GM13977 (cell line): ENCODE measurements at regions not wholly inside any gene's neighbourhood (a gene's known extent, or its start where the extent isn't known, plus 50 kb on each side); places are given as distances from the start of the nearest gene placed in this dataset.

ENCODE experiments used
- DNase-seq: peaks from one replicate; pipeline ENCODE4 v3.0.0; 2012; ENCODE audit warnings: low spot score
- in situ Hi-C: fragments of 300-500 bp; cut with MboI; formaldehyde crosslinking; loops from one replicate; pipeline ENCODE4 v1.12.0; 2022; ENCODE audit warnings: low sequenced_read_pairs, low pct_unique_long_range_greater_than_20kb, mixed read lengths, inconsistent platforms; ENCODE audit not compliant: unreplicated experiment
- TF ChIP-seq, protein P1 (sequence below): IDR thresholded peaks from 2 replicates; pipeline ENCODE4 v1.5.1; 2012; ENCODE audit warnings: mild to moderate bottlenecking, control low read depth; ENCODE audit not compliant: insufficient read depth; ENCODE audit errors: extremely low read depth, missing control alignments

DNA sequence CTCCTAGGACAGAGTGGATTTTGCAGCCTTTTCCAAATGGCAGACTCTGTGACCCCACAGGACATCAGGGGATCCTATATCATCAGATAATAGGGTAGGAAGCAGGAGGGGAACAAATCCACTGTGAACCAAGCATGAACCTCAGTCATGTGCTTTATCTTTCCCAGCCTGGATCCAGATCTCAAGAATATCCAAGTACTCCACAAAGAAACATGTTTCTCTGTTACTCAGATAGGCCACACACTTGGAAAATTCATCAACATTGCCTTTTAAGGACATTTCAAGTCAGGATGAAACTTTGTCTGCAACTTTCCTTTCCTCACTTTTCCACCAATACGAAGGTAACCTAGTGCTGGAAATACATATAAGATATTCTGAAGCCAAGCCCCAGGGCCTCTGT lies 85.8 kb downstream of the RDH14 start:
- DNase-seq = no peak
- TF ChIP-seq, protein P1, sequence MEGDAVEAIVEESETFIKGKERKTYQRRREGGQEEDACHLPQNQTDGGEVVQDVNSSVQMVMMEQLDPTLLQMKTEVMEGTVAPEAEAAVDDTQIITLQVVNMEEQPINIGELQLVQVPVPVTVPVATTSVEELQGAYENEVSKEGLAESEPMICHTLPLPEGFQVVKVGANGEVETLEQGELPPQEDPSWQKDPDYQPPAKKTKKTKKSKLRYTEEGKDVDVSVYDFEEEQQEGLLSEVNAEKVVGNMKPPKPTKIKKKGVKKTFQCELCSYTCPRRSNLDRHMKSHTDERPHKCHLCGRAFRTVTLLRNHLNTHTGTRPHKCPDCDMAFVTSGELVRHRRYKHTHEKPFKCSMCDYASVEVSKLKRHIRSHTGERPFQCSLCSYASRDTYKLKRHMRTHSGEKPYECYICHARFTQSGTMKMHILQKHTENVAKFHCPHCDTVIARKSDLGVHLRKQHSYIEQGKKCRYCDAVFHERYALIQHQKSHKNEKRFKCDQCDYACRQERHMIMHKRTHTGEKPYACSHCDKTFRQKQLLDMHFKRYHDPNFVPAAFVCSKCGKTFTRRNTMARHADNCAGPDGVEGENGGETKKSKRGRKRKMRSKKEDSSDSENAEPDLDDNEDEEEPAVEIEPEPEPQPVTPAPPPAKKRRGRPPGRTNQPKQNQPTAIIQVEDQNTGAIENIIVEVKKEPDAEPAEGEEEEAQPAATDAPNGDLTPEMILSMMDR = no peak
- in situ Hi-C loops = no loop called here

DNA sequence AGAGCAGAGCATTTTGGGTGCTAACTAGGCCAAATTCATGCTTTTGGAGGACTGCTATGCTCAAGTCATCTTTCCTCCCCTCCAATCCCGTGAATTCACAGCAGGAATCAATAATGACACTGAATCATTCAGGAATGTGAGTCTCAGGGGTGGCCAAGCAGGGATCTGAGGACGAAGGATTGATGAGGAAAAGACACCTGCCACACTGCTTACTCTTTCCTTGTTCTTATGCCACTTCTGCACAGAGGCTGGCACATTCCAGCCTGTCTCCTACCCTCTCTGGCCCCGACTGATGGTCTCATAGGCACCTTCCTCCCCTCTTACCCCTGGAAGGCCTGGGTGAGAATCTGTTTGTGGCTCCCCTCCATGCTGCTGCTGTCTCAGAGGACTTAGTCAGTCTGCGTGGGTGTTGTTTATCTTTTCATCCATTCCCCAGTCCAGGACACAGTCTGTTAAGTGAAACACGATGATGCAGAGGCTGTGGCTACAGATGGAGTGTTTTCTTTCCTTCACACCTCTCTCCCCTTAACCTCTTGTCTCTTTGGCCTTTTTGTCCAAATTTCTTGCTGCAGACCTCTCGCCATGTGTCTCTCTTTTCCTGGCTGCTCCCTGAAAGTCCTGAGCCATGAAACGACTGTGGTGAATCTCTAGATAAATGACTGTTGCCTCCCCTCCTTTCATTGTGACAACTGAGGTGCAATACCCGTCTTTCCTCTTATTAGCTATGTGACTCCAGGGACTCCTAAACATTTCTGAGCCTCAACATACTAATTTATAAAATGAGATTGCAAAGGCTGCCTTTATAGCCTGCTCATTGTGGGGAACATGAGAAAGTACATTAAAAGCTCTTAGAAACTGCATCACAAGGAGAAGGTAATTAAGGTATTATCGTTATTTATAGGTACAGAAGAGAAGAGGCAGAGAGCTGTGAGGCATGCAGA lies 86.9 kb downstream of the RDH14 start:
- in situ Hi-C loops = no loop called here
- no peak for DNase-seq
- TF ChIP-seq, protein P1 = no peak

DNA sequence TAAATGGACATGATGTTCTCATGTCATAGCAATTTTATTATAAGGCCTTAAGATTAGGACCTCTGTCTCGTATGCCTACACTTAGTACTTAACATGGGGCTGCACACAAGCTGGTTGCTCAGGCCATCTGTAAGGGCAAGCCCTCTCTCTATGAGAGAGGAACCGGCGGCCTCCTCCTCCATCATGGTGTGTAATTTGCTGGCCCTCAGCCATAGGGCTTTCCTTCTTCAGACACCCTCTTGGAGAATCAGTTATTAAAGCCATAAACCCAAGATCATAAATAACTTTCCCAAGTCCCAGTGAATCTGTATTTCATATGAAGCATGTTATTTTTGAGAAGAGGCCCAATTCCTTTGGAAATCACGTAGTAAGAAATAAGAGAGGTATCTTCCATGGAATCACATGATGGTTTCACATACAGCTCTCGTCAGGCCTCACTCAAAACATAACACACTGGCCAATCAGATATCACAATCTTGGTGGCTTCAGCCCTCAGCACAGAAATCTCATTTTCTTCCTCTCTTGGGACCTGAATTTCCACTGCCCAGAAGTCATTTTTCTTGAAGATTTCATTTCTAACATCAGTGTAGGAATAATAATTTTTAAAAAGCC lies 92.6 kb downstream of the RDH14 start:
- TF ChIP-seq, protein P1 = no peak
- in situ Hi-C loops = no loop called here
- DNase-seq = no peak

DNA sequence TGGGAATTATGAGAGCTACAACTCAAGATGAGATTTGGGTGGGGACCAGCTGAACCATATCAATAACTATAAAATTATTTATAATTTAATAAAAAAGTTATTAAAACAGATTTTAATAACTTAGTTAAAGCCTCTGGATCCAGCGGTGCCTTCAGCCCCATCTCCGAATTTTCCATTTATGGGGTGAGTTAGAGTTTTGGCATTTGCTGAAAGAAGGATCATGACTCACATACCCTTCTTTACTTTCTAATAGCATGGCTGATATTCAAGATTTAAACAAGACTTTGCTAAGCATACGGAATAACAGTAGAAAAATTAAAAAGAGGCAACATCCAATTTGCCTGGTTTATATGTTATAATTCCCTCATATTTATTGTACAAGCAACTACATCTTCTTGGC lies 94.5 kb downstream of the RDH14 start:
- TF ChIP-seq, protein P1 = no peak
- in situ Hi-C loops = no loop called here
- DNase-seq = no peak

DNA sequence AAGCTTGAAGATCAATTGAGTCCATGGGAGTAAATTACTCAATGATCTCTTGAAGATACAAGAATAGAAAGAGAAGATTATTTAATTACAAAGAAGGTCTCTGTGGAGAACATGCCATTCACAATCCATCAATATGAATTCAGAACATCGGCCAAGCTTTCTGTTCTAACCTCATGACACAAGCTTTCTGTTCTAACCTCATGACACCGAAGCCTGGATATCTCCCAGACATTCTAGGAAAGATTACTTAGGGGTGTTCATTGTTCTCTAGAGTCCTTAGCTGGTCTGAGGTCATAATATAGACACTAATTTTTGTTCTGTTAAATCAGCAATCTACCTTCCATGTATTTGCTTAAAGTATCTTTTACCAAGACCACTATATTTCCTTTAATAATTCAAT lies 95.5 kb downstream of the RDH14 start:
- no peak for DNase-seq
- TF ChIP-seq, protein P1 = no peak
- in situ Hi-C loops = no loop called here

DNA sequence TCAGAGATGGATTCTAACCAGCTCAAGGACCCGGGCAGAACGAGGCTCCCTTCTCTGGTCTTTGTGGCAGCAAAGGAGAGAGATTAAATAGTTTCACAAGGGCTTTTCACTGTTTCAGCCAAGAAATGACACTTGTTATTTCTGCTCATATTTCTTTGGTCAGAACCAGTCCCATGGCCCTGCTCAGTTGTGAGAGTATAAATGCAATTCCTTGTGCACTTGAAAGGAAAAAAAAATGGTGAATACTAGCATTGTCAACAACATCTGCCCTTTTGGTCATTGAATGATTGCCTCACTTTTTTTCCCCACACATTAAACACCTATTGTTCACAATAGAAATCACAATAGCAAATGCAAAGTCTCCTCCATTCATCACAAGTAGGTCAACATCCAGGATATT lies 104.4 kb downstream of the RDH14 start:
- no peak for DNase-seq
- TF ChIP-seq, protein P1 = no peak
- in situ Hi-C loops = no loop called here
